SU-DHL-6 (cell line): ENCODE measurements at regions not wholly inside any gene's neighbourhood (a gene's known extent, or its start where the extent isn't known, plus 50 kb on each side); places are given as distances from the start of the nearest gene placed in this dataset.

ENCODE experiments used
- CTCF ChIP-seq: fragments of 200-600 bp; sonication (generic); IDR thresholded peaks from one replicate; pipeline ENCODE4 v1.5.1; 2017; ENCODE audit warnings: antibody characterized with exemption, mild to moderate bottlenecking, low read length, moderate library complexity; ENCODE audit not compliant: insufficient read depth, poor library complexity, severe bottlenecking
- EZH2phosphoT487 ChIP-seq: fragments of 200-600 bp; sonication (generic), shearing (Covaris generic); conservative IDR thresholded peaks from 2 replicates; pipeline ENCODE4 v1.6.1; 2018; ENCODE audit warnings: mild to moderate bottlenecking, antibody characterized with exemption, low read length, moderate library complexity, mixed read lengths

- no peak for TF ChIP-seq CTCF
- no peak for TF ChIP-seq EZH2phosphoT487
Measured at GRCh38 chr1:30036666-30037065, 686.7 kb downstream of the MATN1 start.
